Endothelial cell of umbilical vein (primary cell): ENCODE measurements at regions not wholly inside any gene's neighbourhood (a gene's known extent, or its start where the extent isn't known, plus 50 kb on each side); places are given as distances from the start of the nearest gene placed in this dataset.

Experiments used
- BruUV-seq: library from RNA; stranded (reverse); fragments of 400-500 nt; replicated peaks from 2 replicates; lab custom pipeline; 2021; lab: Mats Ljungman, UMichigan
- CTCF ChIA-PET: fragments of 300-600, 350-600 bp; sonication (Branson Sonifier 250); formaldehyde crosslinking; loops from one replicate; lab custom pipeline; 2021; ENCODE audit warnings: antibody characterized with exemption, inconsistent platforms; lab: Charles Lee
- POLR2A ChIA-PET: fragments of 300-600, 350-600 bp; sonication (Branson Sonifier 250); formaldehyde crosslinking; loops from one replicate; lab custom pipeline; 2021; ENCODE audit warnings: antibody characterized with exemption, inconsistent platforms; lab: Charles Lee
- DNase-seq: peaks from one replicate; pipeline ENCODE4 v3.0.0-alpha.2; 2011; ENCODE audit warnings: low read depth, low spot score
- FAIRE-seq: peaks from 2 replicates; lab custom pipeline; 2011; peaks lifted over from hg19 to GRCh38; lab: Jason Lieb, UNC
- H2AFZ ChIP-seq: 2 replicates; pipeline ENCODE4 v1.6.0; 2012; ENCODE audit warnings: low read depth, low read length, control low read depth, inconsistent platforms
- H3K27ac ChIP-seq: 2 replicates; pipeline ENCODE4 v1.5.1; 2011; ENCODE audit warnings: low read depth, mild to moderate bottlenecking, control low read depth, low read length, moderate library complexity; ENCODE audit not compliant: insufficient read depth
- H3K27me3 ChIP-seq, 2 experiments: 2 replicates each; pipeline versions ENCODE4 v1.6.0 to v1.6.1; 2011; ENCODE audit warnings: low read length in 2 of 2, mixed read lengths in 1 of 2; ENCODE audit not compliant: control insufficient read depth in 2 of 2, insufficient read depth in 2 of 2
- H3K36me3 ChIP-seq, 2 experiments: 2 replicates in 1 of 2; 3 replicates in 1 of 2; pipeline ENCODE4 v1.5.1; 2011; ENCODE audit warnings: low read length in 2 of 2, mild to moderate bottlenecking in 1 of 2, moderate library complexity in 1 of 2; ENCODE audit not compliant: control insufficient read depth in 2 of 2, insufficient read depth in 2 of 2; ENCODE audit errors: extremely low read depth in 1 of 2
- H3K4me1 ChIP-seq: 3 replicates; pipeline ENCODE4 v1.5.1; 2011; ENCODE audit warnings: mild to moderate bottlenecking, low read length; ENCODE audit not compliant: control insufficient read depth, insufficient read depth; ENCODE audit errors: extremely low read depth
- H3K4me2 ChIP-seq: 2 replicates; pipeline ENCODE4 v1.6.1; 2011; ENCODE audit warnings: low read length, control low read depth, mixed read lengths; ENCODE audit not compliant: insufficient read depth
- H3K4me3 ChIP-seq, 3 experiments: fragments of 200-600 bp in 1 of 3; sonication (generic), shearing (Covaris generic) in 1 of 3; replicated peaks in 1 of 3; 2 replicates each; pipeline ENCODE4 v1.5.1; 2011 to 2016; ENCODE audit warnings: control low read depth in 3 of 3, low read length in 3 of 3, mild to moderate bottlenecking in 2 of 3, inconsistent platforms in 1 of 3, low read depth in 1 of 3, moderate library complexity in 1 of 3; ENCODE audit not compliant: insufficient read depth in 1 of 3
- H3K79me2 ChIP-seq: 2 replicates; pipeline ENCODE4 v1.6.0; 2012; ENCODE audit warnings: low read length, inconsistent platforms; ENCODE audit not compliant: control insufficient read depth, insufficient read depth
- H3K9ac ChIP-seq: replicated peaks from 2 replicates; pipeline ENCODE3; 2011; ENCODE audit warnings: low read length, control low read depth; ENCODE audit not compliant: insufficient read depth; ENCODE audit errors: extremely low read depth
- H3K9me1 ChIP-seq: replicated peaks from 3 replicates; pipeline ENCODE4 v1.6.0; 2011; ENCODE audit warnings: mild to moderate bottlenecking, low read length; ENCODE audit not compliant: control insufficient read depth, insufficient read depth; ENCODE audit errors: extremely low read depth
- H3K9me3 ChIP-seq: replicated peaks from 2 replicates; pipeline ENCODE4 v1.5.1; 2012; ENCODE audit warnings: low read length, inconsistent platforms; ENCODE audit not compliant: control insufficient read depth, insufficient read depth
- H4K20me1 ChIP-seq: replicated peaks from 2 replicates; pipeline ENCODE3; 2011; ENCODE audit warnings: mild to moderate bottlenecking, low read length; ENCODE audit not compliant: control insufficient read depth, insufficient read depth; ENCODE audit errors: extremely low read depth
- GATA2 ChIP-seq: IDR thresholded peaks from 2 replicates; pipeline ENCODE4 v1.7.0; 2011; ENCODE audit warnings: low read depth, mild to moderate bottlenecking, moderate library complexity, mixed read lengths, low read length; ENCODE audit not compliant: insufficient read length, insufficient read depth
- JUN ChIP-seq: IDR thresholded peaks from 2 replicates; pipeline ENCODE4 v1.6.1; 2011; ENCODE audit warnings: borderline replicate concordance, low read depth; ENCODE audit not compliant: insufficient read length, insufficient read depth
- MYC ChIP-seq: IDR thresholded peaks from one replicate; pipeline ENCODE4 v1.6.1; 2011; ENCODE audit warnings: mild to moderate bottlenecking, low read depth, low read length
- POLR2A ChIP-seq: IDR thresholded peaks from 2 replicates; pipeline ENCODE4 v1.6.1; 2012; ENCODE audit warnings: low read depth, mild to moderate bottlenecking, control low read depth, low read length
- POLR2AphosphoS5 ChIP-seq: IDR thresholded peaks from 2 replicates; pipeline ENCODE4 v1.6.1; 2012; ENCODE audit warnings: low read depth, mild to moderate bottlenecking, control low read depth, low read length, moderate library complexity; ENCODE audit not compliant: insufficient read depth
- dilution Hi-C: fragments of 300-500 bp; cut with MboI; formaldehyde crosslinking; loops from one replicate; pipeline ENCODE4 v1.15.0; 2019; ENCODE audit warnings: low sequenced_read_pairs; ENCODE audit not compliant: extremely low pct_ligation_motif_present
- intact Hi-C: fragments of 100-400 bp; cut with micrococcal nuclease; formaldehyde crosslinking; loops from one replicate; pipeline ENCODE4 v1.10.0; 2022
- TF ChIP-seq, protein P1 (sequence below), 2 donors: IDR thresholded peaks; 1 replicate in 1 of 2; 2 replicates in 1 of 2; pipeline ENCODE4 v1.5.1; 2011; ENCODE audit warnings: low read length in 2 of 2, mild to moderate bottlenecking in 2 of 2, moderate library complexity in 2 of 2, control low read depth in 1 of 2, inconsistent platforms in 1 of 2, low read depth in 1 of 2; ENCODE audit not compliant: insufficient read depth in 1 of 2; ENCODE audit errors: extremely low read depth in 1 of 2
- TF ChIP-seq, protein P2 (sequence below): IDR thresholded peaks from 2 replicates; pipeline ENCODE4 v1.6.1; 2011; ENCODE audit not compliant: insufficient read depth, insufficient read length

DNA sequence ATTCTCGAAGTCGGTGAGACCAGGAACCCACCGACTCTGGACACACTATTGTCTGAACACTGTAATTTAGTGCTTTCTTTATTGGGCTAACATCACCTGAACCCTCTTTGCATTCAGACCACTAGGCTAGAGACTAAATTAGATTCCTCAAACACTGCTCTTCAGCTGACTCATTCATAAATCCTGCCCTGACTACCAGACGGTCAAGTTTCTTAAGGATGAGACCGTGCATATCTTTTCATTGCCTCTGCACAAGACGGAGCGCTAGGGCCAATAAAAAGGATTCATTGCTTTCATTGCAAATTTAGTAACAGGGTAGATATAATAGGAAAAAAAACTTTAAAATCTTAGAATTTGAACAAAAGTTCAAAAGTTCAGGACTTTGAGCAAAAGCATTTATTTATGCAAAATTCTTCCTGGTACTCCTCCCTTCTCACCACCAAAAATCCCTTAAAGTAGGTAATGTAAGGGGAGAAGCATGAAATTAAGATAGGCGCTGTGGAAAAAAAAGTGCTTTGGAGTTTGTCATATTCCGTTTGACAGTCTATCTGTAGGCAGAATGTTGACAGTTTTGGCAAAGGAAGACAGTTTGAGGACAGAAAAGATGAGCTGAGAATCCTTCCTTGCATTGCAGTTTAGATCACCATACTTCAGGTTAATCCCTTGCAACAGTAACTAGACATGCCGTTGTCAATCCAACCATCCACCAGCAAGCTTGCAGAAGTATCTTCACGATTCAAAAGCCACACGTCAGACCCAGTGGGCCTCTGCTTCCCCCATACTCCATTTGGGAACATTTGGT, 328.6 kb upstream of the JARID2 start:
- FAIRE-seq (no peak), DNase-seq (no peak)
- Histone ChIP-seq H3K4me2 (no peak overlapping the region), H3K9me3 (no peaks in the 10 kb centered on the region), H3K27me3 (no peaks in the 10 kb centered on the region), H3K27ac (no peak overlapping the region), H3K36me3 (no peaks in the 10 kb centered on the region), H4K20me1 (no peaks in the 10 kb centered on the region), H2AFZ (no peak overlapping the region), H3K79me2 (no peaks in the 10 kb centered on the region), H3K4me1 (no peaks in the 10 kb centered on the region), H3K9me1 (no peaks in the 10 kb centered on the region), H3K9ac (no peak overlapping the region), H3K4me3 (no peak overlapping the region)
- BruUV-seq: no TSS peak
- POLR2A ChIA-PET: no interaction called here
- intact Hi-C loops (no loop called here), dilution Hi-C loops (no loop called here)
- TF ChIP-seq POLR2AphosphoS5 (no peak), GATA2 (no peak), MYC (no peak), JUN (no peak), POLR2A (no peak)
- TF ChIP-seq, protein P1, sequence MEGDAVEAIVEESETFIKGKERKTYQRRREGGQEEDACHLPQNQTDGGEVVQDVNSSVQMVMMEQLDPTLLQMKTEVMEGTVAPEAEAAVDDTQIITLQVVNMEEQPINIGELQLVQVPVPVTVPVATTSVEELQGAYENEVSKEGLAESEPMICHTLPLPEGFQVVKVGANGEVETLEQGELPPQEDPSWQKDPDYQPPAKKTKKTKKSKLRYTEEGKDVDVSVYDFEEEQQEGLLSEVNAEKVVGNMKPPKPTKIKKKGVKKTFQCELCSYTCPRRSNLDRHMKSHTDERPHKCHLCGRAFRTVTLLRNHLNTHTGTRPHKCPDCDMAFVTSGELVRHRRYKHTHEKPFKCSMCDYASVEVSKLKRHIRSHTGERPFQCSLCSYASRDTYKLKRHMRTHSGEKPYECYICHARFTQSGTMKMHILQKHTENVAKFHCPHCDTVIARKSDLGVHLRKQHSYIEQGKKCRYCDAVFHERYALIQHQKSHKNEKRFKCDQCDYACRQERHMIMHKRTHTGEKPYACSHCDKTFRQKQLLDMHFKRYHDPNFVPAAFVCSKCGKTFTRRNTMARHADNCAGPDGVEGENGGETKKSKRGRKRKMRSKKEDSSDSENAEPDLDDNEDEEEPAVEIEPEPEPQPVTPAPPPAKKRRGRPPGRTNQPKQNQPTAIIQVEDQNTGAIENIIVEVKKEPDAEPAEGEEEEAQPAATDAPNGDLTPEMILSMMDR (IDR thresholded peaks at IDR 0.05; ENCODE audit: extremely low read depth in 1 of 2, insufficient read depth in 1 of 2, low read depth in 1 of 2, low read length in 2 of 2): no peak
- TF ChIP-seq, protein P2, sequence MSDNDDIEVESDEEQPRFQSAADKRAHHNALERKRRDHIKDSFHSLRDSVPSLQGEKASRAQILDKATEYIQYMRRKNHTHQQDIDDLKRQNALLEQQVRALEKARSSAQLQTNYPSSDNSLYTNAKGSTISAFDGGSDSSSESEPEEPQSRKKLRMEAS: no peak
- CTCF ChIA-PET: no interaction called here
